Dendritic cell treated with granulocyte-macrophage colony-stimulating factor and Interleukin-4, amounts not matched to agents 40 ng/mL and 50 ng/mL, for 4 days (primary cell): ENCODE measurements at regions not wholly inside any gene's neighbourhood (a gene's known extent, or its start where the extent isn't known, plus 50 kb on each side); places are given as distances from the start of the nearest gene placed in this dataset.

Experiments
- H3K27ac Mint-ChIP-seq: one replicate; pipeline ENCODE4 v1.8.0; 2022; ENCODE audit warnings: mild to moderate bottlenecking, mixed read lengths
- H3K27me3 Mint-ChIP-seq: one replicate; pipeline ENCODE4 v1.8.0; 2022; ENCODE audit warnings: mild to moderate bottlenecking, mixed read lengths
- H3K36me3 Mint-ChIP-seq: one replicate; pipeline ENCODE4 v1.8.0; 2022; ENCODE audit warnings: low read depth, mixed read lengths
- H3K4me1 Mint-ChIP-seq: one replicate; pipeline ENCODE4 v1.8.0; 2022; ENCODE audit warnings: low read depth, mixed read lengths
- H3K4me3 Mint-ChIP-seq: one replicate; pipeline ENCODE4 v1.8.0; 2022; ENCODE audit warnings: mild to moderate bottlenecking, moderate library complexity, mixed read lengths
- H3K9me3 Mint-ChIP-seq: one replicate; pipeline ENCODE4 v1.8.0; 2022; ENCODE audit warnings: mixed read lengths
- intact Hi-C: fragments of 100-400 bp; cut with micrococcal nuclease; formaldehyde crosslinking; loops from one replicate; pipeline ENCODE4 v1.15.0; 2022

- intact Hi-C loops: no loop called here
- peaks cover 9% of the 10 kb centered on the region for H3K9me3 Mint-ChIP-seq
- H3K4me3 Mint-ChIP-seq: no peak overlapping the region
- H3K27ac Mint-ChIP-seq: no peak overlapping the region
- no peaks in the 10 kb centered on the region for H3K4me1 Mint-ChIP-seq
- H3K27me3 Mint-ChIP-seq: no peaks in the 10 kb centered on the region
- no peaks in the 10 kb centered on the region for H3K36me3 Mint-ChIP-seq
These were observed 1609.2 kb upstream of the ACO1 start for GRCh38 chr9:30775236-30775635.

- H3K36me3 Mint-ChIP-seq: no peaks in the 10 kb centered on the region
- H3K4me3 Mint-ChIP-seq: no peak overlapping the region
- H3K27me3 Mint-ChIP-seq: no peaks in the 10 kb centered on the region
- H3K27ac Mint-ChIP-seq: no peak overlapping the region
- no peaks in the 10 kb centered on the region for H3K4me1 Mint-ChIP-seq
- peaks cover 10% of the 10 kb centered on the region for H3K9me3 Mint-ChIP-seq
- intact Hi-C loops: no loop called here
These were observed 1587.7 kb upstream of the ACO1 start for GRCh38 chr9:30796764-30797163.

- no peak overlapping the region for H3K4me3 Mint-ChIP-seq
- no peaks in the 10 kb centered on the region for H3K27me3 Mint-ChIP-seq
- H3K9me3 Mint-ChIP-seq: peaks cover 23% of the 10 kb centered on the region
- intact Hi-C loops: no loop called here
- H3K27ac Mint-ChIP-seq: no peak overlapping the region
- no peaks in the 10 kb centered on the region for H3K4me1 Mint-ChIP-seq
- no peaks in the 10 kb centered on the region for H3K36me3 Mint-ChIP-seq
These were observed 1584.8 kb upstream of the ACO1 start for GRCh38 chr9:30799527-30800101.

GRCh38 chr9:30800421-30800820, 1584.0 kb upstream of the ACO1 start:
- Mint-ChIP-seq H3K27me3 (no peaks in the 10 kb centered on the region), H3K9me3 (peaks cover 23% of the 10 kb centered on the region), H3K27ac (no peak overlapping the region), H3K4me3 (no peak overlapping the region), H3K4me1 (no peaks in the 10 kb centered on the region), H3K36me3 (no peaks in the 10 kb centered on the region)
- intact Hi-C loops: no loop called here

- H3K27ac Mint-ChIP-seq: no peak overlapping the region
- no peaks in the 10 kb centered on the region for H3K27me3 Mint-ChIP-seq
- H3K4me3 Mint-ChIP-seq: no peak overlapping the region
- H3K4me1 Mint-ChIP-seq: no peaks in the 10 kb centered on the region
- intact Hi-C loops: no loop called here
- no peaks in the 10 kb centered on the region for H3K9me3 Mint-ChIP-seq
- H3K36me3 Mint-ChIP-seq: no peaks in the 10 kb centered on the region
These were observed 1571.6 kb upstream of the ACO1 start for GRCh38 chr9:30812821-30813220.

GRCh38 chr9:30815585-30815984, 1568.9 kb upstream of the ACO1 start:
- no peak overlapping the region for H3K27ac Mint-ChIP-seq
- H3K36me3 Mint-ChIP-seq: no peaks in the 10 kb centered on the region
- intact Hi-C loops: no loop called here
- H3K27me3 Mint-ChIP-seq: no peaks in the 10 kb centered on the region
- no peaks in the 10 kb centered on the region for H3K4me1 Mint-ChIP-seq
- peaks cover 7% of the 10 kb centered on the region for H3K9me3 Mint-ChIP-seq
- no peak overlapping the region for H3K4me3 Mint-ChIP-seq

GRCh38 chr9:30845136-30845535, 1539.3 kb upstream of the ACO1 start:
- Mint-ChIP-seq H3K4me1 (no peaks in the 10 kb centered on the region), H3K27ac (no peak overlapping the region), H3K4me3 (no peak overlapping the region), H3K9me3 (no peaks in the 10 kb centered on the region), H3K27me3 (no peaks in the 10 kb centered on the region), H3K36me3 (no peaks in the 10 kb centered on the region)
- intact Hi-C loops: no loop called here

- H3K9me3 Mint-ChIP-seq: no peaks in the 10 kb centered on the region
- H3K4me1 Mint-ChIP-seq: no peaks in the 10 kb centered on the region
- no peaks in the 10 kb centered on the region for H3K27me3 Mint-ChIP-seq
- H3K27ac Mint-ChIP-seq: no peak overlapping the region
- intact Hi-C loops: no loop called here
- no peaks in the 10 kb centered on the region for H3K36me3 Mint-ChIP-seq
- no peak overlapping the region for H3K4me3 Mint-ChIP-seq
These were observed 1537.8 kb upstream of the ACO1 start for GRCh38 chr9:30846651-30847050.

GRCh38 chr9:30851600-30851999, 1532.8 kb upstream of the ACO1 start:
- no peaks in the 10 kb centered on the region for H3K4me1 Mint-ChIP-seq
- H3K9me3 Mint-ChIP-seq: no peaks in the 10 kb centered on the region
- intact Hi-C loops: no loop called here
- no peaks in the 10 kb centered on the region for H3K27me3 Mint-ChIP-seq
- H3K36me3 Mint-ChIP-seq: no peaks in the 10 kb centered on the region
- no peak overlapping the region for H3K4me3 Mint-ChIP-seq
- no peak overlapping the region for H3K27ac Mint-ChIP-seq

- Mint-ChIP-seq H3K9me3 (no peaks in the 10 kb centered on the region), H3K36me3 (no peaks in the 10 kb centered on the region), H3K27me3 (no peaks in the 10 kb centered on the region), H3K27ac (no peak overlapping the region), H3K4me1 (no peaks in the 10 kb centered on the region), H3K4me3 (no peak overlapping the region)
- intact Hi-C loops: no loop called here
These were observed 1483.7 kb upstream of the ACO1 start for GRCh38 chr9:30900706-30901105.

GRCh38 chr9:30913331-30913730, 1471.1 kb upstream of the ACO1 start:
- Mint-ChIP-seq H3K27ac (no peak overlapping the region), H3K9me3 (peaks cover 15% of the 10 kb centered on the region), H3K36me3 (no peaks in the 10 kb centered on the region), H3K4me3 (no peak overlapping the region), H3K4me1 (no peaks in the 10 kb centered on the region), H3K27me3 (no peaks in the 10 kb centered on the region)
- intact Hi-C loops: no loop called here

- Mint-ChIP-seq H3K4me1 (no peaks in the 10 kb centered on the region), H3K9me3 (peaks cover 15% of the 10 kb centered on the region), H3K27ac (no peak overlapping the region), H3K27me3 (no peaks in the 10 kb centered on the region), H3K36me3 (no peaks in the 10 kb centered on the region), H3K4me3 (no peak overlapping the region)
- intact Hi-C loops: no loop called here
These were observed 1469.0 kb upstream of the ACO1 start for GRCh38 chr9:30915451-30915850.

GRCh38 chr9:30925126-30925525, 1459.3 kb upstream of the ACO1 start:
- no peak overlapping the region for H3K4me3 Mint-ChIP-seq
- no peaks in the 10 kb centered on the region for H3K4me1 Mint-ChIP-seq
- H3K9me3 Mint-ChIP-seq: no peaks in the 10 kb centered on the region
- no peak overlapping the region for H3K27ac Mint-ChIP-seq
- intact Hi-C loops: no loop called here
- H3K27me3 Mint-ChIP-seq: no peaks in the 10 kb centered on the region
- no peaks in the 10 kb centered on the region for H3K36me3 Mint-ChIP-seq

GRCh38 chr9:30925635-30926034, 1458.8 kb upstream of the ACO1 start:
- intact Hi-C loops: no loop called here
- H3K27ac Mint-ChIP-seq: no peak overlapping the region
- H3K4me1 Mint-ChIP-seq: no peaks in the 10 kb centered on the region
- no peaks in the 10 kb centered on the region for H3K9me3 Mint-ChIP-seq
- H3K4me3 Mint-ChIP-seq: no peak overlapping the region
- no peaks in the 10 kb centered on the region for H3K36me3 Mint-ChIP-seq
- H3K27me3 Mint-ChIP-seq: no peaks in the 10 kb centered on the region

GRCh38 chr9:30928045-30928444, 1456.4 kb upstream of the ACO1 start:
- H3K4me1 Mint-ChIP-seq: no peaks in the 10 kb centered on the region
- intact Hi-C loops: no loop called here
- no peak overlapping the region for H3K27ac Mint-ChIP-seq
- no peaks in the 10 kb centered on the region for H3K27me3 Mint-ChIP-seq
- H3K9me3 Mint-ChIP-seq: no peaks in the 10 kb centered on the region
- H3K4me3 Mint-ChIP-seq: no peak overlapping the region
- no peaks in the 10 kb centered on the region for H3K36me3 Mint-ChIP-seq
